ENCODE measurements at regions not wholly inside any gene's neighbourhood (a gene's known extent, or its start where the extent isn't known, plus 50 kb on each side); places are given as distances from the start of the nearest gene placed in this dataset.

DNA sequence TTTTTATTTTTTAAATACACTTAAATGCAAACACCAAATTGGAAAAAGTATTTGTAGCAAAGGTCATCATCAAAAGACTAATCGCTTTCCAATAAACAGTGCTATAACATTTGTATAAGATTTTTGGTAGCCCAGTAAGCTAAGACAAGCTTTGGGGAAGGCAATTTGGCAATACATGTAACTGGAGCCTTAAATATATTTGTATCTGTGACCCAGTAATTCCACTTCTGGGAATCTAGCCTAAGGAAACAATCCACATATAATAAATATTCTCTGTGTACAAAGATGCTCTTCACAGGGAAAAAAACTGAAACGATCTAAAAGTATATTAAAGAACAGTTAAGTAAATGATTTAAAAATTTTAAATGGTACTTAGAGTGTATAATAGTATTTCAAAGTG lies 65.5 kb upstream of the TJP1 start:
- TF ChIP-seq, protein P1, sequence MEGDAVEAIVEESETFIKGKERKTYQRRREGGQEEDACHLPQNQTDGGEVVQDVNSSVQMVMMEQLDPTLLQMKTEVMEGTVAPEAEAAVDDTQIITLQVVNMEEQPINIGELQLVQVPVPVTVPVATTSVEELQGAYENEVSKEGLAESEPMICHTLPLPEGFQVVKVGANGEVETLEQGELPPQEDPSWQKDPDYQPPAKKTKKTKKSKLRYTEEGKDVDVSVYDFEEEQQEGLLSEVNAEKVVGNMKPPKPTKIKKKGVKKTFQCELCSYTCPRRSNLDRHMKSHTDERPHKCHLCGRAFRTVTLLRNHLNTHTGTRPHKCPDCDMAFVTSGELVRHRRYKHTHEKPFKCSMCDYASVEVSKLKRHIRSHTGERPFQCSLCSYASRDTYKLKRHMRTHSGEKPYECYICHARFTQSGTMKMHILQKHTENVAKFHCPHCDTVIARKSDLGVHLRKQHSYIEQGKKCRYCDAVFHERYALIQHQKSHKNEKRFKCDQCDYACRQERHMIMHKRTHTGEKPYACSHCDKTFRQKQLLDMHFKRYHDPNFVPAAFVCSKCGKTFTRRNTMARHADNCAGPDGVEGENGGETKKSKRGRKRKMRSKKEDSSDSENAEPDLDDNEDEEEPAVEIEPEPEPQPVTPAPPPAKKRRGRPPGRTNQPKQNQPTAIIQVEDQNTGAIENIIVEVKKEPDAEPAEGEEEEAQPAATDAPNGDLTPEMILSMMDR (IDR thresholded peaks at IDR 0.05) = no peak
- TF ChIP-seq POLR2A (IDR thresholded peaks at IDR 0.05) = no peak
